Smooth muscle cell of the brain vasculature (primary cell): ENCODE measurements at regions not wholly inside any gene's neighbourhood (a gene's known extent, or its start where the extent isn't known, plus 50 kb on each side); places are given as distances from the start of the nearest gene placed in this dataset.

Experiments
- DNase-seq: peaks from one replicate; pipeline ENCODE4 v3.0.0-alpha.2; 2012; ENCODE audit warnings: low read depth, low spot score

DNA sequence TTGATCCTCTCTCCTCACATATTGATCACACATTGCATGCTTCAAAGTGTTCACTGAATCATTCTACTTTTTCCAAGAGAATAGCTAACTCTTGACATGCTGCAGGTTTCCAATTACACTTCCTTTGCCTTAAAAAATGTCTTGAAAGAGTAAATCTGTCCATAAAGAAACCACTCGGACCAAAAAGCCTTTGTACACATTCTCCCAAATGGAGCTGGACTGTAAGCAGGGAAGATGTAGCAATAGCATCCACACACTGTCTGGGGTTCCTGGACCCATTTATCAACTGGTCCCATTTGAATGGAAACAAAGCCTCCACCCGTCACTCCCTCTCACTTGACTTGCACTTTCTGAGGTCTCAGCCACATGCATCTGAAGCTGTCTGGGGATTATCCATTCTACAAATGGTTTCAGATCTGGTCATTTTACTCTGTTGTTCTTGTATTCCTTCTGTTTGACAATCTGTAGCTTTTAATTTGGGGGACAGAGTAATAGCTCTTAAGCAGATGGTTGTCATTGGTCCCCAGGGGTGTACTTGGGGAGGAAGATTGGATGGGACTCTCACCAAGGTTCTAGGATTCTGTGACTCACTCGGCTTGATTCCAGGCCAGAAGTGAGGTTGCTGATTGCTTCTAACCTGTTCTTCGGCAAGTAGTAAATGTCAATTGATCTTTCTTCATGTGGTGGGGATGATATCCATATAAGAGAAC, 203.5 kb downstream of the HIBADH start:
- no peak for DNase-seq

- no peak for DNase-seq
Measured at GRCh38 chr7:27459731-27460053, 203.0 kb downstream of the HIBADH start.

DNA sequence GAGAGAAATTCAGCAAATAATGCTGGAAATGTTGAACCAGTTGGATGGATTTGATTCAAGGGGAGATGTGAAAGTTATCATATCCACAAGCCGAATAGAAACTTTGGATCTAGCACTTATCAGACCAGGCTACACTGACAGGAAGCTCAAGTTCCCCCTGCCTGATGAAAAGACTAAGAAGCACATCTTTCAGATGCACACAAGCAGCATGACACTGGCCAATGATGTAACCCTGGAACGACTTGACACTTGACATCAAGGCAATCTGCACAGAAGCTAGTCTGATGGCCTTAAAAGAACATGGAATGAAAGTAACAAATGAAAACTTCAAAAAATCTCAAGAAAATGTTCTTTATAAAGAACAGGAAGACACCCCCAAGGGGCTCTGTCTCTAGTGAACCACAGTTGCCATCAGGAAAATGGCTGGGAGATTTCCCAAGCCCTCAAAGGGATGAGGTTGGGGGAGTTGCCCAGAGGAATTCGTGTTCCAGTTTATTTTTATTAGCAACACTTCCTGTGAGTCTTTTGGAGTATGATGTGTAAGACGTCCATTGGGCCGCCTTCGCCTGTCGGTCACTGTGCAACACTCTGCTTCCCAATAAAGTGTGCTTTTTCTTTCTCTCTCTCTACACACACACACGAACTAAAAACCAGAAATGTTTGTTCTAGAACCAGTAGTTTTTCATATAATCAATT, 200.0 kb downstream of the HIBADH start:
- no peak for DNase-seq

- DNase-seq = no peak
Measured at GRCh38 chr7:27464970-27465369, 197.7 kb downstream of the HIBADH start.

DNA sequence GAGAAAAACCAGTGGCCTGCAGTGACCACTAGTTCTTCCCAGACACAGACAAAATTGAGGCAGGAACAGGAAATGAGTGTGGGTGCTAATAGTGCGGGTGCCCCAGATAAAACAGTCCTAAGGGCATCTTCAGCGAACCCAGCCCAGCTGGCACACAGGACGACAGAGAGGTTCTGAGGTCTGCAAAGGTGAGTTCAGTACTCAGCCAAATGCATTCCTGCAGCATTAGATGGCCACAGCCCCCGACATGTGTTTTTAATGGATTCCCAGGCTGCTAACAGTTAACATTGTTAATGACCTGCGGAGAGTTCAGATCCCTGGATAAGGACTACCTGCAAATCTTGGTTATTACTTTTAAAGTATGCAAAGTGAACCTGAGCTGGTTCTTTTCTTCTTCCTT, 196.0 kb downstream of the HIBADH start:
- no peak for DNase-seq

DNA sequence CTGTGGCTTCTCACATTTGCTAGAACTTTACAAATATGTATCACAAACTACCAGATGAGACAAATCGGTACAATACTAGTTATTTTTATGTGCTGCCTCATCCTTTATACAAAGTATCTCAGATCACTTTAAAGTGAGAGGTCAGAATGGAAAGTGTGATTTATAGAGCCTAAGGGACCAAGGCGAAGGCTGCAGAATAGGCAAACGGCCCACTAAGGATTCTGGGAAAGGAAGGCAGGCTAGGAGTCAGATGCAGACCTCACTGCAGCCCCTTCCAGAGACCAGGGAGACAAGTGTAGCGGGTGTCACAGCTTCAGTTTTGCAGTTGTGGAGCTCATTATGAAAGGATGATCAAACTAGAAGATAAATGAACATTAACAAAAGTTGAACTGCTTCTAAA, 190.6 kb downstream of the HIBADH start:
- DNase-seq = no peak
